Keratinocyte (primary cell): ENCODE measurements at regions not wholly inside any gene's neighbourhood (a gene's known extent, or its start where the extent isn't known, plus 50 kb on each side); places are given as distances from the start of the nearest gene placed in this dataset.

Source experiments
- DNase-seq: peaks from one replicate; pipeline ENCODE4 v3.0.0-alpha.2; 2011; ENCODE audit warnings: low read depth, missing footprints, low spot score
- FAIRE-seq: peaks from 2 replicates; lab custom pipeline; 2011; peaks lifted over from hg19 to GRCh38; lab: Jason Lieb, UNC
- H2AFZ ChIP-seq: 2 replicates; pipeline ENCODE4 v1.6.0; 2012; ENCODE audit warnings: low read length, control low read depth, inconsistent platforms; ENCODE audit not compliant: control insufficient read depth
- H3K27ac ChIP-seq: 2 replicates; pipeline ENCODE4 v1.5.1; 2011; ENCODE audit warnings: low read length; ENCODE audit not compliant: control insufficient read depth, insufficient read depth
- H3K27me3 ChIP-seq: 3 replicates; pipeline ENCODE4 v1.6.0; 2011; ENCODE audit warnings: low read length; ENCODE audit not compliant: control insufficient read depth, insufficient read depth; ENCODE audit errors: extremely low read depth
- H3K36me3 ChIP-seq, 2 experiments: 2 replicates in 1 of 2; 3 replicates in 1 of 2; pipeline ENCODE4 v1.5.1; 2011; ENCODE audit warnings: low read length in 2 of 2, mild to moderate bottlenecking in 1 of 2; ENCODE audit not compliant: control insufficient read depth in 2 of 2, insufficient read depth in 2 of 2; ENCODE audit errors: extremely low read depth in 1 of 2
- H3K4me1 ChIP-seq: 3 replicates; pipeline ENCODE4 v1.5.1; 2011; ENCODE audit warnings: low read length; ENCODE audit not compliant: control insufficient read depth, insufficient read depth; ENCODE audit errors: extremely low read depth
- H3K4me2 ChIP-seq: 3 replicates; pipeline ENCODE4 v1.6.0; 2011; ENCODE audit warnings: low read depth, low read length; ENCODE audit not compliant: control insufficient read depth, insufficient read depth; ENCODE audit errors: extremely low read depth
- H3K4me3 ChIP-seq, 3 experiments: fragments of 200-600 bp in 1 of 3; sonication (generic) in 1 of 3; 2 replicates in 2 of 3; 3 replicates in 1 of 3; pipeline ENCODE4 v1.5.1; 2011 to 2016; ENCODE audit warnings: low read length in 3 of 3, mild to moderate bottlenecking in 3 of 3, control low read depth in 2 of 3, inconsistent platforms in 1 of 3, low read depth in 1 of 3, mixed read lengths in 1 of 3, mixed run types in 1 of 3, moderate library complexity in 1 of 3; ENCODE audit not compliant: control insufficient read depth in 2 of 3, insufficient read depth in 2 of 3; ENCODE audit errors: extremely low read depth in 1 of 3
- H3K79me2 ChIP-seq: 2 replicates; pipeline ENCODE4 v1.6.0; 2012; ENCODE audit warnings: low read length; ENCODE audit not compliant: control insufficient read depth, insufficient read depth
- H3K9ac ChIP-seq: 3 replicates; pipeline ENCODE4 v1.6.0; 2011; ENCODE audit warnings: low read length; ENCODE audit not compliant: control insufficient read depth, insufficient read depth; ENCODE audit errors: extremely low read depth
- H3K9me1 ChIP-seq: 3 replicates; pipeline ENCODE4 v1.6.0; 2011; ENCODE audit warnings: low read length; ENCODE audit not compliant: control insufficient read depth, insufficient read depth; ENCODE audit errors: extremely low read depth
- H3K9me3 ChIP-seq: 2 replicates; pipeline ENCODE4 v1.5.1; 2012; ENCODE audit warnings: low read depth, low read length; ENCODE audit not compliant: control insufficient read depth
- H4K20me1 ChIP-seq: 3 replicates; pipeline ENCODE4 v1.6.0; 2011; ENCODE audit warnings: low read length; ENCODE audit not compliant: control insufficient read depth, insufficient read depth; ENCODE audit errors: extremely low read depth
- CTCF ChIP-seq, 3 experiments: IDR thresholded peaks in 1 of 3; conservative IDR thresholded peaks in 1 of 3; optimal IDR thresholded peaks in 1 of 3; 2 replicates in 2 of 3; 3 replicates in 1 of 3; pipeline versions ENCODE3 to v1.5.1; 2011; ENCODE audit warnings: low read length in 3 of 3, mild to moderate bottlenecking in 3 of 3, moderate library complexity in 2 of 3, control low read depth in 1 of 3, inconsistent platforms in 1 of 3; ENCODE audit not compliant: insufficient read depth in 2 of 3; ENCODE audit errors: extremely low read depth in 1 of 3
- EZH2 ChIP-seq: IDR thresholded peaks from one replicate; pipeline ENCODE4 v1.6.1; 2012; ENCODE audit warnings: inconsistent platforms, mild to moderate bottlenecking, low read length, moderate library complexity
- dilution Hi-C: fragments of 300-500 bp; cut with MboI; formaldehyde crosslinking; loops from one replicate; pipeline ENCODE4 v1.7.0; 2020; ENCODE audit warnings: low sequenced_read_pairs; ENCODE audit not compliant: extremely low pct_ligation_motif_present

GRCh38 chr3:36221975-36222374, 158.3 kb upstream of the STAC start:
- Histone ChIP-seq H3K27ac (no peak overlapping the region), H3K4me1 (no peaks in the 10 kb centered on the region), H4K20me1 (no peaks in the 10 kb centered on the region), H3K9ac (no peak overlapping the region), H3K4me2 (no peak overlapping the region), H3K9me3 (no peaks in the 10 kb centered on the region), H2AFZ (no peak overlapping the region), H3K4me3 (no peak overlapping the region), H3K79me2 (no peaks in the 10 kb centered on the region), H3K9me1 (no peaks in the 10 kb centered on the region), H3K27me3 (no peaks in the 10 kb centered on the region), H3K36me3 (no peaks in the 10 kb centered on the region)
- FAIRE-seq (no peak), DNase-seq (no peak)
- dilution Hi-C loops: no loop called here
- TF ChIP-seq EZH2 (no peak), CTCF (optimal IDR thresholded peaks at IDR 0.05 in 1 of 3, IDR thresholded peaks at IDR 0.05 in 1 of 3, conservative IDR thresholded peaks at IDR 0.05 in 1 of 3; ENCODE audit: extremely low read depth in 1 of 3, insufficient read depth in 2 of 3, low read length in 3 of 3) (no peak)

- Histone ChIP-seq H3K9me1 (no peaks in the 10 kb centered on the region), H2AFZ (no peak overlapping the region), H3K4me3 (no peak overlapping the region), H3K4me1 (no peaks in the 10 kb centered on the region), H3K27me3 (peaks cover 4% of the 10 kb centered on the region), H3K4me2 (no peak overlapping the region), H3K9me3 (no peaks in the 10 kb centered on the region), H3K79me2 (no peaks in the 10 kb centered on the region), H4K20me1 (no peaks in the 10 kb centered on the region), H3K27ac (no peak overlapping the region), H3K36me3 (no peaks in the 10 kb centered on the region), H3K9ac (no peak overlapping the region)
- FAIRE-seq (no peak), DNase-seq (no peak)
- dilution Hi-C loops: no loop called here
- TF ChIP-seq EZH2 (no peak), CTCF (optimal IDR thresholded peaks at IDR 0.05 in 1 of 3, IDR thresholded peaks at IDR 0.05 in 1 of 3, conservative IDR thresholded peaks at IDR 0.05 in 1 of 3; ENCODE audit: extremely low read depth in 1 of 3, insufficient read depth in 2 of 3, low read length in 3 of 3) (no peak)
Measured at GRCh38 chr3:36227980-36228379, 152.3 kb upstream of the STAC start.
